PC-9 (cell line): ENCODE measurements at regions not wholly inside any gene's neighbourhood (a gene's known extent, or its start where the extent isn't known, plus 50 kb on each side); places are given as distances from the start of the nearest gene placed in this dataset.

Experiments
- BruUV-seq: library from RNA; stranded (reverse); fragments of 400-500 nt; replicated peaks from 2 replicates; lab custom pipeline; 2021; lab: Mats Ljungman, UMichigan
- CTCF ChIA-PET: fragments of 300-600 bp; sonication (Branson Sonifier 250); formaldehyde crosslinking; loops from one replicate; lab custom pipeline; 2022; ENCODE audit warnings: antibody characterized with exemption; lab: Charles Lee
- POLR2A ChIA-PET: fragments of 300-600 bp; sonication (Branson Sonifier 250); formaldehyde crosslinking; loops from one replicate; lab custom pipeline; 2022; ENCODE audit warnings: antibody characterized with exemption; ENCODE audit not compliant: unreplicated experiment; lab: Charles Lee
- DNase-seq, 2 experiments: peaks; one replicate each; pipeline versions ENCODE4 v3.0.0 to v3.0.0-alpha.2; 2015 to 2022; ENCODE audit warnings: mixed read lengths in 1 of 2
- H2AFZ ChIP-seq: fragments of 200-600 bp; sonication (generic); 2 replicates; pipeline ENCODE4 v1.8.1; 2017; ENCODE audit warnings: antibody characterized with exemption
- H3F3A ChIP-seq: fragments of 200-600 bp; sonication (generic); 2 replicates; pipeline ENCODE4 v1.8.1; 2017; ENCODE audit warnings: antibody characterized with exemption, mild to moderate bottlenecking, low read depth; ENCODE audit not compliant: insufficient read depth
- H3K27ac ChIP-seq: fragments of 200-600 bp; sonication (generic); 2 replicates; pipeline ENCODE4 v1.6.1; 2016; ENCODE audit warnings: mixed run types
- H3K27me3 ChIP-seq: fragments of 200-600 bp; sonication (generic); 2 replicates; pipeline ENCODE4 v1.6.1; 2016; ENCODE audit warnings: low read depth, mixed run types; ENCODE audit not compliant: insufficient read depth
- H3K36me3 ChIP-seq: fragments of 200-600 bp; sonication (generic); 2 replicates; pipeline ENCODE4 v1.6.1; 2016; ENCODE audit warnings: low read depth, mixed run types
- H3K4me1 ChIP-seq: fragments of 200-600 bp; sonication (generic); replicated peaks from 2 replicates; pipeline ENCODE4 v1.6.1; 2016; ENCODE audit warnings: mixed run types; ENCODE audit not compliant: insufficient read depth
- H3K4me2 ChIP-seq: fragments of 200-600 bp; sonication (generic); 2 replicates; pipeline ENCODE4 v1.6.1; 2017; ENCODE audit warnings: mixed run types
- H3K4me3 ChIP-seq: fragments of 200-600 bp; sonication (generic); 2 replicates; pipeline ENCODE4 v1.6.1; 2016; ENCODE audit warnings: mixed run types
- H3K79me2 ChIP-seq: fragments of 200-600 bp; sonication (generic); 2 replicates; pipeline ENCODE4 v1.6.1; 2017; ENCODE audit warnings: low read depth, mixed run types
- H3K9me2 ChIP-seq: fragments of 200-600 bp; sonication (generic); 2 replicates; pipeline ENCODE4 v1.8.1; 2017; ENCODE audit warnings: mild to moderate bottlenecking; ENCODE audit not compliant: insufficient read depth
- H3K9me3 ChIP-seq: fragments of 200-600 bp; sonication (generic); 2 replicates; pipeline ENCODE4 v1.8.1; 2016; ENCODE audit warnings: low read depth; ENCODE audit not compliant: insufficient read depth
- H4K20me1 ChIP-seq: fragments of 200-600 bp; sonication (generic); 2 replicates; pipeline ENCODE4 v1.8.1; 2017; ENCODE audit not compliant: insufficient read depth
- EZH2 ChIP-seq: fragments of 200-600 bp; sonication (generic); IDR thresholded peaks from 2 replicates; pipeline ENCODE4 v1.8.0; 2017; ENCODE audit warnings: antibody characterized with exemption, low read depth
- intact Hi-C: fragments of 100-400 bp; cut with micrococcal nuclease; formaldehyde crosslinking; loops from one replicate; pipeline ENCODE4 v1.10.0; 2022; ENCODE audit not compliant: unreplicated experiment
- TF ChIP-seq, protein P1 (sequence below): fragments of 200-600 bp; sonication (generic); conservative IDR thresholded peaks from 2 replicates; pipeline ENCODE4 v1.6.1; 2017; ENCODE audit warnings: mixed run types, antibody characterized with exemption, mild to moderate bottlenecking, moderate library complexity

GRCh38 chr14:40576880-40577478, 1029.7 kb upstream of the LRFN5 start:
- Histone ChIP-seq H3K36me3 (no peaks in the 10 kb centered on the region), H3K79me2 (no peaks in the 10 kb centered on the region), H3K4me1 (no peaks in the 10 kb centered on the region), H3K9me3 (no peaks in the 10 kb centered on the region), H3K9me2 (no peaks in the 10 kb centered on the region), H3K4me3 (no peak overlapping the region), H3F3A (no peaks in the 10 kb centered on the region), H4K20me1 (no peaks in the 10 kb centered on the region; the same call in 1 of the 2 replicates), H2AFZ (no peak overlapping the region), H3K27ac (no peak overlapping the region), H3K4me2 (no peak overlapping the region), H3K27me3 (no peaks in the 10 kb centered on the region)
- CTCF ChIA-PET: no interaction called here
- no peak for DNase-seq
- BruUV-seq: no TSS peak
- TF ChIP-seq, protein P1, sequence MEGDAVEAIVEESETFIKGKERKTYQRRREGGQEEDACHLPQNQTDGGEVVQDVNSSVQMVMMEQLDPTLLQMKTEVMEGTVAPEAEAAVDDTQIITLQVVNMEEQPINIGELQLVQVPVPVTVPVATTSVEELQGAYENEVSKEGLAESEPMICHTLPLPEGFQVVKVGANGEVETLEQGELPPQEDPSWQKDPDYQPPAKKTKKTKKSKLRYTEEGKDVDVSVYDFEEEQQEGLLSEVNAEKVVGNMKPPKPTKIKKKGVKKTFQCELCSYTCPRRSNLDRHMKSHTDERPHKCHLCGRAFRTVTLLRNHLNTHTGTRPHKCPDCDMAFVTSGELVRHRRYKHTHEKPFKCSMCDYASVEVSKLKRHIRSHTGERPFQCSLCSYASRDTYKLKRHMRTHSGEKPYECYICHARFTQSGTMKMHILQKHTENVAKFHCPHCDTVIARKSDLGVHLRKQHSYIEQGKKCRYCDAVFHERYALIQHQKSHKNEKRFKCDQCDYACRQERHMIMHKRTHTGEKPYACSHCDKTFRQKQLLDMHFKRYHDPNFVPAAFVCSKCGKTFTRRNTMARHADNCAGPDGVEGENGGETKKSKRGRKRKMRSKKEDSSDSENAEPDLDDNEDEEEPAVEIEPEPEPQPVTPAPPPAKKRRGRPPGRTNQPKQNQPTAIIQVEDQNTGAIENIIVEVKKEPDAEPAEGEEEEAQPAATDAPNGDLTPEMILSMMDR: no peak
- no peak for TF ChIP-seq EZH2
- POLR2A ChIA-PET: no interaction called here
- intact Hi-C loops: no loop called here

DNA sequence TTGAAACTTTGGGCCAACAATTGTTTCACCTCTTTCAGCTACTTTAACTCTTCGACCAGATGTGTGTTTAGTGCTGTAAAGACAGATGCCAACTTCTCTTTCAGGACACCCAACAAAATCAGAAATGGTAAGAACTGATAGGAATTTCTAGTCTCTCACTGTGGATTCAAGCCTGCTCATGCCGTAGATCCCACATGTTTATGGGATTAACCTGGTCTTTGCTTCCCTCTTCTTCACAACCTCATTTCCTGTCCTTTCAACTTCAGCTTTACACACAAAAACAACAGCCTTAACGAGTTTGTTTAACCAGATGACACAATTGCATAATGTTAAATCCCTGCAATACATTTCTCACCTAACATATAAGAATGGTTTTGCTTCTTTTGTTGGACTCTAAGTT, 1031.9 kb upstream of the LRFN5 start:
- H3K27me3 ChIP-seq: no peaks in the 10 kb centered on the region
- no peak overlapping the region for H3K4me3 ChIP-seq
- TF ChIP-seq EZH2: no peak
- TF ChIP-seq, protein P1: no peak
- H4K20me1 ChIP-seq: no peaks in the 10 kb centered on the region; the same call in 1 of the 2 replicates
- POLR2A ChIA-PET: no interaction called here
- H3K79me2 ChIP-seq: no peaks in the 10 kb centered on the region
- H3K9me2 ChIP-seq: no peaks in the 10 kb centered on the region
- H3K27ac ChIP-seq: no peak overlapping the region
- H3F3A ChIP-seq: no peaks in the 10 kb centered on the region
- no peak overlapping the region for H3K4me2 ChIP-seq
- H2AFZ ChIP-seq: no peak overlapping the region
- no peaks in the 10 kb centered on the region for H3K36me3 ChIP-seq
- DNase-seq: no peak
- CTCF ChIA-PET: no interaction called here
- BruUV-seq: no TSS peak
- H3K9me3 ChIP-seq: no peaks in the 10 kb centered on the region
- intact Hi-C loops: no loop called here
- H3K4me1 ChIP-seq: no peaks in the 10 kb centered on the region

DNA sequence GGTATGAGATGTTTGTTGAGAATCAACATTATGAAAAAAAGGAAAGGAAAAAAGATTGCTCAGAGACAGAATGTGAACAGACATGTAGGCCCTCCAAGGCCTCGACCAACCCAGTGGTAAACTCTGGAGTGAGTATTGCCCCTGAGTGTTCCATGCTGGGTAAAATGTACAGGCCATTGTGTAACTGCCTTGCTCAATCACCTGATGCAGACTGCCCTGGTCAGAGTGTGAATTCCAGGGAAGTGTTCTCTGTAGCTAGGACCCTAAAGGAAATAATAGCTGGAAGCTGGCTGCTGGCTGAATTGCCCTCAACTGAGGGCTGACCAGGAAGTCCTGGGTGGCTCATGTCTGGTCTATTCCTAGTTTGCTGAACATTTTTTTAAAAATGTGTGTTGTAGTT, 1081.4 kb upstream of the LRFN5 start:
- no TSS peak for BruUV-seq
- Histone ChIP-seq H2AFZ (no peak overlapping the region), H3K4me1 (no peaks in the 10 kb centered on the region), H4K20me1 (no peaks in the 10 kb centered on the region), H3K4me3 (no peak overlapping the region), H3F3A (no peaks in the 10 kb centered on the region), H3K27me3 (no peaks in the 10 kb centered on the region), H3K27ac (no peak overlapping the region), H3K9me3 (no peaks in the 10 kb centered on the region), H3K9me2 (no peaks in the 10 kb centered on the region), H3K4me2 (no peak overlapping the region), H3K36me3 (no peaks in the 10 kb centered on the region), H3K79me2 (no peaks in the 10 kb centered on the region)
- CTCF ChIA-PET: no interaction called here
- DNase-seq: no peak
- no peak for TF ChIP-seq EZH2
- TF ChIP-seq, protein P1: no peak
- intact Hi-C loops: no loop called here
- POLR2A ChIA-PET: no interaction called here
